Breast epithelium (tissue), 4 donors: ENCODE measurements at regions not wholly inside any gene's neighbourhood (a gene's known extent, or its start where the extent isn't known, plus 50 kb on each side); places are given as distances from the start of the nearest gene placed in this dataset.

Experiments used
- DNase-seq, 2 donors: peaks; one replicate each; pipeline ENCODE4 v3.0.0-alpha.2; 2019; ENCODE audit warnings: low spot score in 2 of 2
- H3K27ac ChIP-seq, 2 donors: fragments of 200-600 bp; sonication (generic) in 1 of 2; one replicate each; pipeline ENCODE4 v1.5.1; 2016 to 2019; ENCODE audit warnings: mild to moderate bottlenecking in 1 of 2
- H3K27me3 ChIP-seq, 2 donors: fragments of 200-600 bp; sonication (generic) in 1 of 2; one replicate each; pipeline versions ENCODE4 v1.5.1 to v1.6.0; 2017 to 2019; ENCODE audit warnings: control low read depth in 1 of 2, mild to moderate bottlenecking in 1 of 2
- H3K36me3 ChIP-seq: fragments of 200-600 bp; one replicate; pipeline ENCODE4 v1.5.1; 2019
- H3K4me1 ChIP-seq, 2 donors: fragments of 200-600 bp; sonication (generic); one replicate each; pipeline ENCODE4 v1.5.1; 2016 to 2019; ENCODE audit warnings: control low read depth in 1 of 2
- H3K4me3 ChIP-seq, 3 donors: fragments of 200-600 bp; sonication (generic); 1 replicate in 2 of 3; 2 replicates in 1 of 3; pipeline ENCODE4 v1.5.1; 2016 to 2019; ENCODE audit warnings: mild to moderate bottlenecking in 3 of 3, moderate library complexity in 2 of 3
- H3K9me3 ChIP-seq, 2 donors: fragments of 200-600 bp; sonication (generic) in 1 of 2; one replicate each; pipeline ENCODE4 v1.5.1; 2016 to 2019; ENCODE audit warnings: control low read depth in 1 of 2
- POLR2A ChIP-seq: fragments of 450-650 bp; IDR thresholded peaks from one replicate; pipeline ENCODE4 v1.6.1; 2016; ENCODE audit warnings: antibody characterized with exemption, mild to moderate bottlenecking, moderate library complexity
- POLR2AphosphoS5 ChIP-seq, 3 donors: sonication (generic); formaldehyde crosslinking; IDR thresholded peaks; one replicate each; pipeline ENCODE4 v1.6.1; 2017; ENCODE audit warnings: antibody characterized with exemption in 3 of 3
- intact Hi-C: fragments of 100-400 bp; cut with DNase I; formaldehyde crosslinking; loops from one replicate; pipeline ENCODE4 v1.15.1; 2023; ENCODE audit warnings: low total_unique reads
- TF ChIP-seq, protein P1 (sequence below), 3 donors: fragments of 450-650 bp; IDR thresholded peaks; one replicate each; pipeline ENCODE4 v1.5.1; 2016 to 2017; ENCODE audit warnings: antibody characterized with exemption in 3 of 3, mild to moderate bottlenecking in 3 of 3, moderate library complexity in 3 of 3

DNA sequence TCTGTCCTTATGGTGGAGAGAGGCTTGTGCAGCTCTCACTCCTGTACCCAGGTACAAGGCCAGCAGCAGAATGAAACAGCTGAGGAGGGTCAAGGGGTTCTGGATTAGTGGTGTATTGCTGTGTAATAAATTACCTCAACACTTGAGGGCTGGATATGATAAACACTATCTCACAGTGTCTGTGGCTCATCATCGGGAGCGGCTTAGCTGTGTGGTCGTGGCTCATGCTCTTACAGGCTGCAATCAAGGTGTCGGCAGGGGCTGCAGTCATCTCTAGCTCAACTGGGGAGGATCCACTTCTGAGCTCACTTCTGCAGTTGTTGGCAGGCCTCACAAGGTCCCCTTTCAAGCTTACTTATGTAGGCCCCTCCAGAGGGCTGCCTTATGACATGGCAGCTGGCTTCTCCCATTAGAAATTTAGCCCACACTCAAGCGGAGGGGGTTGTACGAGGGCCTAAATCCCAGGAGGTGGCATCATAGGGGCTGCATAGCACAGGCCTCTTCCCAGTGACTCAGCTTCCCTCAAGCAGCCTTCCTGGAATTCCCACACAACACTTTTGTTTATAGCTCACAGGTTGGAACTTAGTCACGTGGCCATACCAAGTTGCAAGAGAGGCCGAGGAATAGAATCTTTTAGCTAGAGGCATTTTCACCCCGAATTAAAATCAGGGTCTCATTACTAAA, 148.2 kb upstream of the RPS6KA3 start:
- no peak overlapping the region for H3K27ac ChIP-seq
- DNase-seq: no peak
- intact Hi-C loops: no loop called here
- TF ChIP-seq POLR2A: no peak
- TF ChIP-seq POLR2AphosphoS5 (IDR thresholded peaks at IDR 0.05): no peak
- TF ChIP-seq, protein P1, sequence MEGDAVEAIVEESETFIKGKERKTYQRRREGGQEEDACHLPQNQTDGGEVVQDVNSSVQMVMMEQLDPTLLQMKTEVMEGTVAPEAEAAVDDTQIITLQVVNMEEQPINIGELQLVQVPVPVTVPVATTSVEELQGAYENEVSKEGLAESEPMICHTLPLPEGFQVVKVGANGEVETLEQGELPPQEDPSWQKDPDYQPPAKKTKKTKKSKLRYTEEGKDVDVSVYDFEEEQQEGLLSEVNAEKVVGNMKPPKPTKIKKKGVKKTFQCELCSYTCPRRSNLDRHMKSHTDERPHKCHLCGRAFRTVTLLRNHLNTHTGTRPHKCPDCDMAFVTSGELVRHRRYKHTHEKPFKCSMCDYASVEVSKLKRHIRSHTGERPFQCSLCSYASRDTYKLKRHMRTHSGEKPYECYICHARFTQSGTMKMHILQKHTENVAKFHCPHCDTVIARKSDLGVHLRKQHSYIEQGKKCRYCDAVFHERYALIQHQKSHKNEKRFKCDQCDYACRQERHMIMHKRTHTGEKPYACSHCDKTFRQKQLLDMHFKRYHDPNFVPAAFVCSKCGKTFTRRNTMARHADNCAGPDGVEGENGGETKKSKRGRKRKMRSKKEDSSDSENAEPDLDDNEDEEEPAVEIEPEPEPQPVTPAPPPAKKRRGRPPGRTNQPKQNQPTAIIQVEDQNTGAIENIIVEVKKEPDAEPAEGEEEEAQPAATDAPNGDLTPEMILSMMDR (IDR thresholded peaks at IDR 0.05): no peak
- H3K27me3 ChIP-seq: peaks cover 0 to 41% of the 10 kb centered on the region in 2 donors
- H3K4me3 ChIP-seq: no peak overlapping the region
- no peaks in the 10 kb centered on the region for H3K36me3 ChIP-seq
- no peaks in the 10 kb centered on the region for H3K4me1 ChIP-seq
- no peaks in the 10 kb centered on the region for H3K9me3 ChIP-seq

DNA sequence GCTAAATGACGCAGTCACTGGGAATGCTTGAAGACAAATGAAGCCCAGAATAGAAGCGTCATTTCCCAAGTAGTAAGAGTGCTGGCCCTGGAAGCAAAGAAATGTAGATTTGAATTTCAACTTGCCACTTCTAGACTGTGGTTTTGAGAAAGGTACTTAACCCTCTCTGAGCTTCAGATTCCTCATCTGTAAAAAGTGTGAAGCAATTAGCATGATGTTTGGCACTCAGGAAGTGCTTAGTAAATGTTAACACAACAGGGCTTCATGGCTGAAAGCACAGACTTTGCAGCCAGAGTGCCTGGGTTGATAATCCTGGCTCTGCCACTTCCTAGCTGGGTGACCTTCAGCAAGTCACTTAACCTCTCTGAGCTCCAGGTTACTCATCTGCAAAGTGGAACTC, 147.4 kb upstream of the RPS6KA3 start:
- H3K4me1 ChIP-seq: no peaks in the 10 kb centered on the region
- no peaks in the 10 kb centered on the region for H3K9me3 ChIP-seq
- no peak for DNase-seq
- peaks cover 0 to 39% of the 10 kb centered on the region in 2 donors for H3K27me3 ChIP-seq
- TF ChIP-seq POLR2A (no peak), POLR2AphosphoS5 (IDR thresholded peaks at IDR 0.05) (no peak)
- TF ChIP-seq, protein P1 (IDR thresholded peaks at IDR 0.05): no peak
- H3K36me3 ChIP-seq: no peaks in the 10 kb centered on the region
- no peak overlapping the region for H3K4me3 ChIP-seq
- H3K27ac ChIP-seq: no peak overlapping the region
- intact Hi-C loops: no loop called here

DNA sequence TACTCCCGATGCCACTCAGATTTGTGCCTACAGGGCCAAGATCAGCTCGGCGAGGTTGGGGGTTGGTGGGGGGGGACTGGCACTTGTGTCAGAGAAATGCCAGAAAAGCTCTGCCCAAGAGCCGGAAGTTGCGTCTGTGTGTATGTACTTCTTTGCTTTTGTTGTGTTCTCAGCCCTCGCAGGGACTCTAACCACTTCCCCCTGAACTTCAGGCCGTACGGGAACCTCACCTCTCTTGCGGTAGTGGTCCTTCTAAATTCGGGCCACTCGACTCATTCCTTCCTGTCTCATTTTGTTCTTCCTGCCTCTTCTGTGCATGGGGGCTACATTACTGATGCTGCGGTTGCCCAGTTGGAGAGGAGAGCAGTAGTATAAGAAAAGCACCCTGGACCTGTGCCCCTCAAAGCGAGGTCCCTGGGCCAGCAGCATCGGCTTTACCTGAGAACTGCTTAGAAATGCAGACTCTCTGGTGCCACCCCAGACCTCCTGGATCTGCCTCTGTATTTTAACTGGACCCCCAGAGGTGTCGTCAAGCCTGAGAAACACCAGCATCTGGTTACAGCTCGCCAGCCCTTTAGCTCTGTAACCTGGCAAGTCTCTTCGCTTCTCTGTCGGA, 146.3 kb upstream of the RPS6KA3 start:
- H3K36me3 ChIP-seq: no peaks in the 10 kb centered on the region
- H3K4me1 ChIP-seq: no peaks in the 10 kb centered on the region
- peaks cover 0 to 36% of the 10 kb centered on the region in 2 donors for H3K27me3 ChIP-seq
- DNase-seq: no peak
- no peak overlapping the region for H3K27ac ChIP-seq
- intact Hi-C loops: no loop called here
- no peaks in the 10 kb centered on the region for H3K9me3 ChIP-seq
- no peak for TF ChIP-seq POLR2AphosphoS5 (IDR thresholded peaks at IDR 0.05)
- TF ChIP-seq, protein P1 (IDR thresholded peaks at IDR 0.05): no peak
- no peak overlapping the region for H3K4me3 ChIP-seq

DNA sequence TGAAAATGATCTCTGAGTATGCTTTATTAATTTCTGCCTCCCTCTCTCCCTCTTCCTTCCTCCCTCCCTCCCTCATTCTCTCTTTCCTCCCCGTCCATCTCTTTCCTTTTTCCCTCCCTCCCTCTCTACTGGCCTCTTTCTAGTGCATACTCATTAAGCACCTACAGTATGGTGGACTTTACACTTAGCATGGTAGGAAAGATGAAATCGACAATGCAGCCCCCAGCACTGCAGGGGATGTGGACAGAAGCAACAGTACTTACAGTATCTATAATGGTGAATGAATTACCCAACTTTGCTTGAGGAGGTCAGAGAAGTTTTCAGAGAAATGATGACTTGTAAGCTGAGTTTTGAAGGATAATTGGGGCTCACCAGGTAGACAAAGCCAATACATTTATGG, 143.8 kb upstream of the RPS6KA3 start:
- Histone ChIP-seq H3K36me3 (no peaks in the 10 kb centered on the region), H3K27ac (no peak overlapping the region), H3K4me1 (no peaks in the 10 kb centered on the region), H3K9me3 (no peaks in the 10 kb centered on the region), H3K27me3 (peaks cover 0 to 34% of the 10 kb centered on the region in 2 donors), H3K4me3 (no peak overlapping the region)
- DNase-seq: no peak
- intact Hi-C loops: no loop called here
- TF ChIP-seq, protein P1 (IDR thresholded peaks at IDR 0.05): no peak
- TF ChIP-seq POLR2A: no peak
- no peak for TF ChIP-seq POLR2AphosphoS5 (IDR thresholded peaks at IDR 0.05)

DNA sequence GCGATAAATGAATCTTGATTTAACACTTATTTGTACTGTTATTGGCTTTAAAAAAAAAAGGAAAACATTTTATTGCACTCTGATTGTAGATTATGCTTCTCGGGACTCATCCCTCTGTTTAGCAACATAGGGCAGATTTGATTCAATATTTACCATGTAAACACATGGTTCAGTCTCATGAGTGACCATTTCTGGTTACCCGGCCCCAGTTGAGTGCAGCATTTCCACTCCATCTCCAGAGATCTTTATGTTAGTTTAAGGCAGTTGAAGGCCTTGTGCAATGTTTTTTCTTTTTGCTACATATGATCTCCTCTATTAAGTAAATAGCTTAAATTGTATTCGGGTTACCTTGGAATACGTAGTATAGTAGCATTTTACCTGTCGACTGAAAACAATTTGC, 143.3 kb upstream of the RPS6KA3 start:
- Histone ChIP-seq H3K4me1 (no peaks in the 10 kb centered on the region), H3K4me3 (no peak overlapping the region), H3K27me3 (peaks cover 0 to 33% of the 10 kb centered on the region in 2 donors), H3K27ac (no peak overlapping the region), H3K36me3 (no peaks in the 10 kb centered on the region), H3K9me3 (no peaks in the 10 kb centered on the region)
- intact Hi-C loops: no loop called here
- DNase-seq: no peak
- TF ChIP-seq, protein P1 (IDR thresholded peaks at IDR 0.05): no peak
- TF ChIP-seq POLR2AphosphoS5 (IDR thresholded peaks at IDR 0.05): no peak
- no peak for TF ChIP-seq POLR2A
